ENCODE measurements at regions not wholly inside any gene's neighbourhood (a gene's known extent, or its start where the extent isn't known, plus 50 kb on each side); places are given as distances from the start of the nearest gene placed in this dataset.
"Not testable (repeated sequence)": the region's sequence is repeated elsewhere in the genome, so short reads cannot be mapped to it uniquely, and the experiment has no call there.

GRCh38 chr17:16856171-16856570 is 115.7 kb downstream of the TNFRSF13B start:
- not testable (repeated sequence) for H3K4me3 ChIP-seq, H3K36me3 ChIP-seq, H3K9me3 ChIP-seq, H3K27me3 ChIP-seq, DNase-seq

GRCh38 chr17:16854636-16855035 is 117.3 kb downstream of the TNFRSF13B start:
- H3K27me3 ChIP-seq, H3K36me3 ChIP-seq, H3K9me3 ChIP-seq, H3K4me3 ChIP-seq, DNase-seq: not testable (repeated sequence)

GRCh38 chr17:16853661-16854320 is 118.1 kb downstream of the TNFRSF13B start:
- Histone ChIP-seq H3K36me3 (no peaks in the 10 kb centered on the region), H3K4me3 (no peak overlapping the region), H3K9me3 (no peaks in the 10 kb centered on the region), H3K27me3 (no peaks in the 10 kb centered on the region)
- no peak for DNase-seq

- DNase-seq, H3K36me3 ChIP-seq: not testable (repeated sequence)
These were observed 122.1 kb downstream of the TNFRSF13B start for GRCh38 chr17:16849861-16850260.

GRCh38 chr17:16848997-16849396 is 122.9 kb downstream of the TNFRSF13B start:
- not testable (repeated sequence) for H3K27me3 ChIP-seq, H3K4me3 ChIP-seq, H3K36me3 ChIP-seq, H3K9me3 ChIP-seq, DNase-seq

More at GRCh38 chr17:16849861-16850260, 122.1 kb downstream of the TNFRSF13B start:
- H3K9me3 ChIP-seq, H3K27me3 ChIP-seq, H3K4me3 ChIP-seq: not testable (repeated sequence)

- H3K9me3 ChIP-seq, H3K4me3 ChIP-seq, H3K36me3 ChIP-seq, H3K27me3 ChIP-seq, DNase-seq: not testable (repeated sequence)
These were observed 126.8 kb downstream of the TNFRSF13B start for GRCh38 chr17:16845098-16845497.

GRCh38 chr17:16844669-16845068 is 127.2 kb downstream of the TNFRSF13B start:
- H3K9me3 ChIP-seq, H3K4me3 ChIP-seq, H3K36me3 ChIP-seq, H3K27me3 ChIP-seq, DNase-seq: not testable (repeated sequence)

- not testable (repeated sequence) for H3K36me3 ChIP-seq, DNase-seq, H3K9me3 ChIP-seq, H3K4me3 ChIP-seq, H3K27me3 ChIP-seq
These were observed 128.4 kb downstream of the TNFRSF13B start for GRCh38 chr17:16843511-16843910.

GRCh38 chr17:16842346-16842745 is 129.6 kb downstream of the TNFRSF13B start:
- not testable (repeated sequence) for DNase-seq, H3K27me3 ChIP-seq, H3K36me3 ChIP-seq, H3K9me3 ChIP-seq, H3K4me3 ChIP-seq

GRCh38 chr17:16841896-16842295 is 130.0 kb downstream of the TNFRSF13B start:
- H3K27me3 ChIP-seq, DNase-seq: not testable (repeated sequence)

GRCh38 chr17:16840219-16840618 is 131.7 kb downstream of the TNFRSF13B start:
- DNase-seq, H3K27me3 ChIP-seq, H3K36me3 ChIP-seq, H3K9me3 ChIP-seq, H3K4me3 ChIP-seq: not testable (repeated sequence)

More at GRCh38 chr17:16841896-16842295, 130.0 kb downstream of the TNFRSF13B start:
- H3K9me3 ChIP-seq, H3K4me3 ChIP-seq, H3K36me3 ChIP-seq: not testable (repeated sequence)

- H3K36me3 ChIP-seq, H3K4me3 ChIP-seq, H3K9me3 ChIP-seq, H3K27me3 ChIP-seq, DNase-seq: not testable (repeated sequence)
These were observed 132.4 kb downstream of the TNFRSF13B start for GRCh38 chr17:16839242-16840175.

- not testable (repeated sequence) for H3K9me3 ChIP-seq, DNase-seq
These were observed 133.1 kb downstream of the TNFRSF13B start for GRCh38 chr17:16838795-16839194.

GRCh38 chr17:16838287-16838686 is 133.6 kb downstream of the TNFRSF13B start:
- not testable (repeated sequence) for H3K9me3 ChIP-seq, H3K36me3 ChIP-seq, H3K27me3 ChIP-seq, DNase-seq, H3K4me3 ChIP-seq

More at GRCh38 chr17:16838795-16839194, 133.1 kb downstream of the TNFRSF13B start:
- H3K27me3 ChIP-seq, H3K36me3 ChIP-seq, H3K4me3 ChIP-seq: not testable (repeated sequence)

- not testable (repeated sequence) for H3K4me3 ChIP-seq, DNase-seq, H3K27me3 ChIP-seq, H3K36me3 ChIP-seq, H3K9me3 ChIP-seq
These were observed 134.3 kb downstream of the TNFRSF13B start for GRCh38 chr17:16837468-16838266.

- H3K36me3 ChIP-seq, DNase-seq, H3K4me3 ChIP-seq: not testable (repeated sequence)
These were observed 135.5 kb downstream of the TNFRSF13B start for GRCh38 chr17:16836315-16836915.

GRCh38 chr17:16833517-16833916 is 138.4 kb downstream of the TNFRSF13B start:
- H3K4me3 ChIP-seq, H3K9me3 ChIP-seq, H3K36me3 ChIP-seq, H3K27me3 ChIP-seq, DNase-seq: not testable (repeated sequence)

More at GRCh38 chr17:16836315-16836915, 135.5 kb downstream of the TNFRSF13B start:
- not testable (repeated sequence) for H3K9me3 ChIP-seq, H3K27me3 ChIP-seq
